Thyroid gland (tissue), 4 donors: ENCODE measurements at regions not wholly inside any gene's neighbourhood (a gene's known extent, or its start where the extent isn't known, plus 50 kb on each side); places are given as distances from the start of the nearest gene placed in this dataset.

ENCODE experiments used
- CTCF ChIP-seq, 6 experiments: fragments of 200-600 bp in 3 of 6; fragments of 450-650 bp in 3 of 6; sonication (generic) in 3 of 6; IDR thresholded peaks; one replicate each; pipeline ENCODE4 v1.5.1; 2016 to 2019; ENCODE audit warnings: antibody characterized with exemption in 6 of 6, mild to moderate bottlenecking in 2 of 6, inconsistent platforms in 1 of 6, moderate library complexity in 1 of 6
- POLR2A ChIP-seq, 2 donors: fragments of 450-650 bp; IDR thresholded peaks; one replicate each; pipeline ENCODE4 v1.6.1; 2017; ENCODE audit warnings: antibody characterized with exemption in 2 of 2, mild to moderate bottlenecking in 2 of 2, moderate library complexity in 1 of 2

- no peak for TF ChIP-seq POLR2A (IDR thresholded peaks at IDR 0.05)
- TF ChIP-seq CTCF (IDR thresholded peaks at IDR 0.05), result no peak
These were observed 440.1 kb downstream of the PREX1 start for GRCh38 chr20:48387675-48388074.
